GM12892 (cell line): ENCODE measurements at regions not wholly inside any gene's neighbourhood (a gene's known extent, or its start where the extent isn't known, plus 50 kb on each side); places are given as distances from the start of the nearest gene placed in this dataset.

Experiments used
- POLR2A ChIP-seq: IDR thresholded peaks from 2 replicates; pipeline ENCODE4 v1.6.1; 2011; ENCODE audit warnings: low read depth, low read length, control low read depth
- POLR2AphosphoS5 ChIP-seq: IDR thresholded peaks from 2 replicates; pipeline ENCODE4 v1.6.1; 2011; ENCODE audit warnings: low read depth, low read length, control low read depth
- TAF1 ChIP-seq: IDR thresholded peaks from 2 replicates; pipeline ENCODE4 v1.6.1; 2011; ENCODE audit warnings: low read depth, mild to moderate bottlenecking, control low read depth, low read length, borderline replicate concordance

DNA sequence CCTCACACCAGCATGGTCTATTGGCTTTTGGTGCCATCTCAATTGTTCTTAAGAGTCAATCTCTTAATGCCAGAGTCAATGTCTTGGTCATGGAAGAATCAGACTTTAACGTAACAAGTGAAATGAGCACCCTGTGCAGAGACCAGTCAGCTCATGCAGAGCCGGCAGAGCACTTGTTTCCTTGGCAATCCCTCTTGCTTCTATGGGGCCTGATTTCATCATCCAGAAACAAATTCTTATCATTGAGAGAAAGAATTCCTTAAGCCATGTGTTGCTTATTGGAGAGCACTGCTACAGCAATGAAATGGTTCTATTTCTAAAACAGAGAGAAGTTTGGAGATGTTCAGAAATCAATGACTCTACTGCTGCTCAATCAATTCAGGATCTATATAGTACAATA, 212.8 kb downstream of the IPMK start:
- TF ChIP-seq POLR2A (no peak), POLR2AphosphoS5 (no peak), TAF1 (no peak)
